PC-9 (cell line): ENCODE measurements at regions not wholly inside any gene's neighbourhood (a gene's known extent, or its start where the extent isn't known, plus 50 kb on each side); places are given as distances from the start of the nearest gene placed in this dataset.

Experiments
- BruUV-seq: library from RNA; stranded (reverse); fragments of 400-500 nt; replicated peaks from 2 replicates; lab custom pipeline; 2021; lab: Mats Ljungman, UMichigan
- CTCF ChIA-PET: fragments of 300-600 bp; sonication (Branson Sonifier 250); formaldehyde crosslinking; loops from one replicate; lab custom pipeline; 2022; ENCODE audit warnings: antibody characterized with exemption; lab: Charles Lee
- POLR2A ChIA-PET: fragments of 300-600 bp; sonication (Branson Sonifier 250); formaldehyde crosslinking; loops from one replicate; lab custom pipeline; 2022; ENCODE audit warnings: antibody characterized with exemption; ENCODE audit not compliant: unreplicated experiment; lab: Charles Lee
- DNase-seq, 2 experiments: peaks; one replicate each; pipeline versions ENCODE4 v3.0.0 to v3.0.0-alpha.2; 2015 to 2022; ENCODE audit warnings: mixed read lengths in 1 of 2
- H2AFZ ChIP-seq: fragments of 200-600 bp; sonication (generic); 2 replicates; pipeline ENCODE4 v1.8.1; 2017; ENCODE audit warnings: antibody characterized with exemption
- H3F3A ChIP-seq: fragments of 200-600 bp; sonication (generic); 2 replicates; pipeline ENCODE4 v1.8.1; 2017; ENCODE audit warnings: antibody characterized with exemption, mild to moderate bottlenecking, low read depth; ENCODE audit not compliant: insufficient read depth
- H3K27ac ChIP-seq: fragments of 200-600 bp; sonication (generic); 2 replicates; pipeline ENCODE4 v1.6.1; 2016; ENCODE audit warnings: mixed run types
- H3K27me3 ChIP-seq: fragments of 200-600 bp; sonication (generic); 2 replicates; pipeline ENCODE4 v1.6.1; 2016; ENCODE audit warnings: low read depth, mixed run types; ENCODE audit not compliant: insufficient read depth
- H3K36me3 ChIP-seq: fragments of 200-600 bp; sonication (generic); 2 replicates; pipeline ENCODE4 v1.6.1; 2016; ENCODE audit warnings: low read depth, mixed run types
- H3K4me1 ChIP-seq: fragments of 200-600 bp; sonication (generic); replicated peaks from 2 replicates; pipeline ENCODE4 v1.6.1; 2016; ENCODE audit warnings: mixed run types; ENCODE audit not compliant: insufficient read depth
- H3K4me2 ChIP-seq: fragments of 200-600 bp; sonication (generic); 2 replicates; pipeline ENCODE4 v1.6.1; 2017; ENCODE audit warnings: mixed run types
- H3K4me3 ChIP-seq: fragments of 200-600 bp; sonication (generic); 2 replicates; pipeline ENCODE4 v1.6.1; 2016; ENCODE audit warnings: mixed run types
- H3K79me2 ChIP-seq: fragments of 200-600 bp; sonication (generic); 2 replicates; pipeline ENCODE4 v1.6.1; 2017; ENCODE audit warnings: low read depth, mixed run types
- H3K9me2 ChIP-seq: fragments of 200-600 bp; sonication (generic); 2 replicates; pipeline ENCODE4 v1.8.1; 2017; ENCODE audit warnings: mild to moderate bottlenecking; ENCODE audit not compliant: insufficient read depth
- H3K9me3 ChIP-seq: fragments of 200-600 bp; sonication (generic); 2 replicates; pipeline ENCODE4 v1.8.1; 2016; ENCODE audit warnings: low read depth; ENCODE audit not compliant: insufficient read depth
- H4K20me1 ChIP-seq: fragments of 200-600 bp; sonication (generic); 2 replicates; pipeline ENCODE4 v1.8.1; 2017; ENCODE audit not compliant: insufficient read depth
- EZH2 ChIP-seq: fragments of 200-600 bp; sonication (generic); IDR thresholded peaks from 2 replicates; pipeline ENCODE4 v1.8.0; 2017; ENCODE audit warnings: antibody characterized with exemption, low read depth
- intact Hi-C: fragments of 100-400 bp; cut with micrococcal nuclease; formaldehyde crosslinking; loops from one replicate; pipeline ENCODE4 v1.10.0; 2022; ENCODE audit not compliant: unreplicated experiment
- TF ChIP-seq, protein P1 (sequence below): fragments of 200-600 bp; sonication (generic); conservative IDR thresholded peaks from 2 replicates; pipeline ENCODE4 v1.6.1; 2017; ENCODE audit warnings: mixed run types, antibody characterized with exemption, mild to moderate bottlenecking, moderate library complexity

DNA sequence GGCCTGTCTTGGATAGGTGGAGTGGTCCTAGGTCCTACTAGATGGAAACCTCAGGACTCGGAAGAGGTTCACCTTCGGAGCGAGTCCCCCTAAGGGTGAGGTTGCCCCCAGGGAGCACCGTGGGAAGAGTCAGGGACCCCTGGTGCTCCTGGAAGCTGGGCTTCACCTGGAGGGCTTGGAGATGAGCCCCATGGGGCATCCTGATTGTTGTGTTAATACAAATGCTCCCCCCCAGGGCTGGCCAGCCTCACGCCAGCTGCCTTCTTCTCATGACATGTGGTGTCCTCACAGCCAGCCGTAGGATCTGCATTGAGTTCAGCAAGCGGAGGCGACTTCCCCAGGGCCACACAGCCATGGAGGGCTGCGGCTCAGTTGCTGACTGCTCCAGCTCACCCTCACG lies 1487.5 kb downstream of the BRD1 start:
- Histone ChIP-seq H3K36me3 (no peaks in the 10 kb centered on the region), H3K27me3 (peaks cover 100% of the 10 kb centered on the region), H3K27ac (no peak overlapping the region), H2AFZ (no peak overlapping the region), H3F3A (no peaks in the 10 kb centered on the region), H3K4me2 (no peak overlapping the region), H3K9me2 (no peaks in the 10 kb centered on the region), H3K9me3 (no peaks in the 10 kb centered on the region), H3K79me2 (no peaks in the 10 kb centered on the region), H4K20me1 (no peaks in the 10 kb centered on the region), H3K4me3 (no peak overlapping the region), H3K4me1 (no peaks in the 10 kb centered on the region)
- no TSS peak for BruUV-seq
- DNase-seq = no peak
- TF ChIP-seq, protein P1, sequence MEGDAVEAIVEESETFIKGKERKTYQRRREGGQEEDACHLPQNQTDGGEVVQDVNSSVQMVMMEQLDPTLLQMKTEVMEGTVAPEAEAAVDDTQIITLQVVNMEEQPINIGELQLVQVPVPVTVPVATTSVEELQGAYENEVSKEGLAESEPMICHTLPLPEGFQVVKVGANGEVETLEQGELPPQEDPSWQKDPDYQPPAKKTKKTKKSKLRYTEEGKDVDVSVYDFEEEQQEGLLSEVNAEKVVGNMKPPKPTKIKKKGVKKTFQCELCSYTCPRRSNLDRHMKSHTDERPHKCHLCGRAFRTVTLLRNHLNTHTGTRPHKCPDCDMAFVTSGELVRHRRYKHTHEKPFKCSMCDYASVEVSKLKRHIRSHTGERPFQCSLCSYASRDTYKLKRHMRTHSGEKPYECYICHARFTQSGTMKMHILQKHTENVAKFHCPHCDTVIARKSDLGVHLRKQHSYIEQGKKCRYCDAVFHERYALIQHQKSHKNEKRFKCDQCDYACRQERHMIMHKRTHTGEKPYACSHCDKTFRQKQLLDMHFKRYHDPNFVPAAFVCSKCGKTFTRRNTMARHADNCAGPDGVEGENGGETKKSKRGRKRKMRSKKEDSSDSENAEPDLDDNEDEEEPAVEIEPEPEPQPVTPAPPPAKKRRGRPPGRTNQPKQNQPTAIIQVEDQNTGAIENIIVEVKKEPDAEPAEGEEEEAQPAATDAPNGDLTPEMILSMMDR = no peak
- TF ChIP-seq EZH2 = no peak
- intact Hi-C loops = no loop called here
- ChIA-PET POLR2A (no interaction called here), CTCF (no interaction called here)

DNA sequence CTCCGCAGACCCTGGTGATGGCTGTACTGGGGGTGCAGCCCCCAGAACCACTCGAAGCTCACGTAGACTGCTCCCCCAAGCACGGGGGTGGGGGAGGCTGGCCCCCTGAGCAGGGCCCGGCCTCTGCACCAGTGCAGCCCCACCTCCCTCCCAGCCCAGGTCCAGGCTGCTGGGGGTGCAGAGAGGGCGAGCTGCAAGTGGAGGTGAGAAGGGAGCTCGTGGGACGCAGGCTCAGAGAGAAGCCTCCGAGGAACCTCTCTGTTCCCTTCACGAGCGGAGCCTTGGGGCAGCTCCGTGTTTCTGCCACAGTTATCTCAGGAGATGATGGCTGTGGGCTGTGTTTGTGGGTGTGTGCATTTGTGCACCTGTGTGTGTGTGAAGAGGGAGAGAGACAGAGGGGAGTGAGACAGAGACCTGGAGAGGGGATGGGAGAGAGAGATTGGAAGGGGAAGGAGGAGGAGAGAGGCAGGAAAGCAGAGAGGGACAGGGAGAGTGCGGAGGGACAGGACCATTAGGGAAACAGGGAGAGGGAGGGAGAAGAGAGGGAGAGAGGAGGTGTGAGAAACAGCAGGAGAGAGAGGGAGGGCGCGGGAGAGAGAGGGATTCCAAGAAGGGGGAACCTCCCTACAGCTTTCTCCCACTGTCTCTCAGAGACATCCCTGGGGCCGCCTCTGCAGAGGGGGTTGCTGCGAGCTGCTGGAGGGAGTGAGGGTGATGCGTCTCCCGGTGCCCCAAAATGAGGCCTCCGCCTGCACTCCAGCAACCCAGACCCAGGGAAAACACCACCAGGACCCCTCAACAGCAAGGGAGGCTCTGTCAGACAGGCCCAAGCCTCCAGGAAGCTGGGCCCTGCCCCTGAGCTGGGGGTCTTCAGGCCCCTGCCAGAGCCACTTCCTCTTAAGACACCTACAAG lies 1488.6 kb downstream of the BRD1 start:
- no peaks in the 10 kb centered on the region for H3F3A ChIP-seq
- peaks cover 100% of the 10 kb centered on the region for H3K27me3 ChIP-seq
- no peaks in the 10 kb centered on the region for H3K79me2 ChIP-seq
- no peak for DNase-seq
- no peak overlapping the region for H3K27ac ChIP-seq
- H2AFZ ChIP-seq = no peak overlapping the region
- no TSS peak for BruUV-seq
- H3K4me1 ChIP-seq = no peaks in the 10 kb centered on the region
- H3K36me3 ChIP-seq = no peaks in the 10 kb centered on the region
- no peaks in the 10 kb centered on the region for H3K9me3 ChIP-seq
- H3K4me3 ChIP-seq = no peak overlapping the region
- no peaks in the 10 kb centered on the region for H3K9me2 ChIP-seq
- TF ChIP-seq, protein P1 = no peak
- no peak for TF ChIP-seq EZH2
- ChIA-PET POLR2A (no interaction called here), CTCF (no interaction called here)
- no peak overlapping the region for H3K4me2 ChIP-seq
- H4K20me1 ChIP-seq = no peaks in the 10 kb centered on the region
- intact Hi-C loops = no loop called here

DNA sequence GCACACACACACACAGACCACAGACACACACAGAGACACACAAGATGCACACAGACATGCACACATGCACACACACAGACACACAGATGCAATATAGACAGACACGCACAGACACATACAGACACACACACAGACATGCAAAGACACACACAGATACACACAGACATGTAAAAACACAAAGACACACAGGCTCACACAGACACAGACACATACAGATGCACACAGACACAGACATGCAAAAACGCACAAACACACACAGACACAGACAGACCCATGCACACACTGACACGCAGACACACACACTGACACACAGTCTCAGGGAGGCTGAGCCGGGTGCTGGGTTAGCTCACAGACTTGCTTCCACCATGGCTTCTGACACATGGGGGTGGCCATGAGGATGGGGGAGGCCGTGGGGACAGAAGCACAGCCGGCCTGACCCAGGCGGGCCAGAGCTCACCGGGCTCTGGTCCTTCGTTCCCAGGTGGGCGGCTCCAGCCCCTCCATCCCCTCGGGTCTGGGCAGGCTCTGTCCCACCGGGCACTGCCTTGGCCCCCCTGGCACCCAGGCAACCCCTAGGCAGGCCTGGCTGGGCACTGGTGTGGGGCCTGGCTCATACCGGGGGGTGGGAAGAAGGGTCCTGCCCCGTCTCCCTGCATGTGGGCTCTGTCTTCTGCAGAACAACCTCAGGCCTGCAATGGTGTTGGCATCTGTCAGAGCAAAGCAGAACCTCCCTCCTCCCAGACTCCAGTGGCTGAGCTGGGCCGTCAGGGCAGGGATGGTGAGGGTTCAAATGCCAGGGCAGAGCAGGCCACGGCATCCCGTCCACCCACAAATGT lies 1489.5 kb downstream of the BRD1 start:
- BruUV-seq = no TSS peak
- H2AFZ ChIP-seq = no peak overlapping the region
- H3K9me3 ChIP-seq = no peaks in the 10 kb centered on the region
- TF ChIP-seq, protein P1 = no peak
- TF ChIP-seq EZH2 = no peak
- H3F3A ChIP-seq = no peaks in the 10 kb centered on the region
- H3K4me1 ChIP-seq = no peaks in the 10 kb centered on the region
- ChIA-PET POLR2A (no interaction called here), CTCF (no interaction called here)
- H3K27me3 ChIP-seq = peaks cover 100% of the 10 kb centered on the region
- H3K4me2 ChIP-seq = no peak overlapping the region
- no peak overlapping the region for H3K27ac ChIP-seq
- intact Hi-C loops = no loop called here
- no peaks in the 10 kb centered on the region for H3K36me3 ChIP-seq
- no peak for DNase-seq
- H3K4me3 ChIP-seq = no peak overlapping the region
- H4K20me1 ChIP-seq = no peaks in the 10 kb centered on the region
- no peaks in the 10 kb centered on the region for H3K9me2 ChIP-seq
- H3K79me2 ChIP-seq = no peaks in the 10 kb centered on the region
